GM23338 (cell line): ENCODE measurements at regions not wholly inside any gene's neighbourhood (a gene's known extent, or its start where the extent isn't known, plus 50 kb on each side); places are given as distances from the start of the nearest gene placed in this dataset.

Experiments
- CREB1 ChIP-seq: fragments of 250-450 bp; sonication (Bioruptor Pico); IDR thresholded peaks from 2 replicates; pipeline ENCODE4 v1.5.0; 2020; ENCODE audit warnings: low read depth, mild to moderate bottlenecking, moderate library complexity
- CTCF ChIP-seq, 2 experiments: fragments of 200-600 bp in 1 of 2; sonication (generic) in 1 of 2; conservative IDR thresholded peaks; 2 replicates each; pipeline versions ENCODE4 v1.5.1 to v1.6.1; 2016 to 2017; ENCODE audit warnings: antibody characterized with exemption in 2 of 2, low read depth in 2 of 2, mild to moderate bottlenecking in 2 of 2, moderate library complexity in 1 of 2
- ETS1 ChIP-seq: IDR thresholded peaks from 2 replicates; pipeline ENCODE4 v1.6.1; 2016; ENCODE audit warnings: antibody characterized with exemption
- EZH2 ChIP-seq: fragments of 200-600 bp; sonication (generic); IDR thresholded peaks from one replicate; pipeline ENCODE4 v1.8.0; 2017; ENCODE audit warnings: antibody characterized with exemption, mild to moderate bottlenecking, low read depth; ENCODE audit not compliant: unreplicated experiment
- EZH2phosphoT487 ChIP-seq: fragments of 200-600 bp; sonication (generic); IDR thresholded peaks from one replicate; pipeline ENCODE4 v1.8.1; 2018; ENCODE audit warnings: antibody characterized with exemption; ENCODE audit not compliant: unreplicated experiment
- JUNB ChIP-seq: IDR thresholded peaks from one replicate; pipeline ENCODE4 v1.6.1; 2016; ENCODE audit warnings: antibody characterized with exemption; ENCODE audit not compliant: unreplicated experiment
- NANOG ChIP-seq: IDR thresholded peaks from 2 replicates; pipeline ENCODE4 v1.6.1; 2016; ENCODE audit warnings: antibody characterized with exemption, borderline replicate concordance
- POLR2AphosphoS5 ChIP-seq: IDR thresholded peaks from 2 replicates; pipeline ENCODE4 v1.6.1; 2016; ENCODE audit warnings: antibody characterized with exemption, low read depth
- REST ChIP-seq: IDR thresholded peaks from one replicate; pipeline ENCODE4 v1.6.1; 2018; ENCODE audit warnings: antibody characterized with exemption; ENCODE audit not compliant: unreplicated experiment
- STAT1 ChIP-seq: IDR thresholded peaks from one replicate; pipeline ENCODE4 v1.6.1; 2016; ENCODE audit warnings: antibody characterized with exemption; ENCODE audit not compliant: unreplicated experiment
- ZNF114 ChIP-seq: fragments of 250-450 bp; sonication (Bioruptor Pico); IDR thresholded peaks from 2 replicates; pipeline ENCODE4 v1.5.0; 2020; ENCODE audit warnings: mild to moderate bottlenecking, moderate library complexity
- ZNF331 ChIP-seq: fragments of 250-450 bp; sonication (Bioruptor Pico); IDR thresholded peaks from 2 replicates; pipeline ENCODE4 v1.5.0; 2020; ENCODE audit warnings: low read depth, mild to moderate bottlenecking, moderate library complexity
- ZNF462 ChIP-seq: fragments of 250-450 bp; sonication (Bioruptor Pico); IDR thresholded peaks from 2 replicates; pipeline ENCODE4 v1.5.0; 2020; ENCODE audit warnings: mild to moderate bottlenecking, moderate library complexity

GRCh38 chr2:105581555-105581944, 163.2 kb upstream of the NCK2 start:
- TF ChIP-seq REST: no peak
- TF ChIP-seq CTCF (conservative IDR thresholded peaks at IDR 0.05; ENCODE audit: low read depth in 2 of 2): no peak
- no peak for TF ChIP-seq EZH2
- TF ChIP-seq EZH2phosphoT487: no peak
- TF ChIP-seq ETS1: no peak
- no peak for TF ChIP-seq POLR2AphosphoS5
- TF ChIP-seq CREB1: no peak
- no peak for TF ChIP-seq JUNB
- no peak for TF ChIP-seq NANOG
- TF ChIP-seq ZNF462 (CRISPR knock-in tag): no peak
- TF ChIP-seq ZNF114: no peak
- no peak for TF ChIP-seq STAT1
- TF ChIP-seq ZNF331 (CRISPR knock-in tag): no peak
